SH-SY5Y (cell line): ENCODE measurements at regions not wholly inside any gene's neighbourhood (a gene's known extent, or its start where the extent isn't known, plus 50 kb on each side); places are given as distances from the start of the nearest gene placed in this dataset.

Source experiments
- GATA2 ChIP-seq: IDR thresholded peaks from 2 replicates; pipeline ENCODE4 v1.6.1; 2011; ENCODE audit warnings: mild to moderate bottlenecking, low read depth, low read length
- GATA3 ChIP-seq: IDR thresholded peaks from 2 replicates; pipeline ENCODE4 v1.6.1; 2011; ENCODE audit warnings: low read depth, mild to moderate bottlenecking, low read length, moderate library complexity

DNA sequence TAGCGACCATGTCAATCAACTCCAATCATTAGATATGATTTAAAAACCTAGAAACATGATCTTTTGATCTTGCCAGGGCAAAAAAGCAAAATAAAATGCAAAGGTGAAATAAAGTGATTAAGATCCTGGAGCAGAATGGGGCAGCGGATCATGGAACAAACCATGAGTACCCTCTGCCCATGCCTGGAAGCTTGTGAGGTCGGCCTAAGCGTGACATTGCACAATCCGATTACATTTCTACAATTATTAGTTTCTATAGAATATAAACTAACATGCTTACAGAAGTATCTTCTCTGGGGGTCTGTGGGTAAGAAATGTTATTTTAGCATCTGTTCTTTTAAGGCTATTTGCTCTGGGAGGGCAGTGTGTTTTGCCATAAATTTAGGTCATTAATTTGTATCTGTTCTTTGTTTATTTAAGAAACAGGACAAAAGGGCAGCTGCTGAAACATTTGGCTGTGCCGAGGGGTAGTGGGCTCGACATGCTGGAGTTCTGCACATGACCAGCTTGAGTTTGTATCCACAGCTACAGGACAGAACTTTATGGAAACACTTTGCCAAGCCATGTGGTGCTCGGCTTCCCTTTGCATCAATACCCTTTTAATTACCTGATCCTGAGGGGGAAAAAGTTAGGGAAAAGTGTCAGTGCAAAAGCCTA is 55.9 kb downstream of the ZBTB18 start:
- TF ChIP-seq GATA2 (no peak), GATA3 (no peak)

DNA sequence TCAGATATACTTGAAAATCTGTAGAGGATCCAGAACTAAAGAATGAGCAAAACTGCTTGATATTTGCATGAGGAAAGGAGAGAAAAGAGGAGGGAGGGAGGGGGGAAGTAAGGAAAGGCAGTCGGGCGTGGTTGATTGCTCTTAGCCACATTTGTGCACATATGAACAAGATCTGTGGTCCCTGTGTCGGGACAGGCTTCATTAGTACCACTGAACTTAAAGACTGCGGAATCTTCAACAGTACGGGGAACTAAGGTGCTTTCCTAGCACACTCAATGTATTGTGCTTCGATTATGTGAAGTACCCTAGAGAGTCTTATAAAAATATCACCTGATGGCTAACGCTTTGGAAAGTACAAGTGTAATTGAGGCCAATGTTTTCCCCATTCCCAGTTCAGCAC is 59.9 kb downstream of the ZBTB18 start:
- TF ChIP-seq GATA3 = no peak
- no peak for TF ChIP-seq GATA2

DNA sequence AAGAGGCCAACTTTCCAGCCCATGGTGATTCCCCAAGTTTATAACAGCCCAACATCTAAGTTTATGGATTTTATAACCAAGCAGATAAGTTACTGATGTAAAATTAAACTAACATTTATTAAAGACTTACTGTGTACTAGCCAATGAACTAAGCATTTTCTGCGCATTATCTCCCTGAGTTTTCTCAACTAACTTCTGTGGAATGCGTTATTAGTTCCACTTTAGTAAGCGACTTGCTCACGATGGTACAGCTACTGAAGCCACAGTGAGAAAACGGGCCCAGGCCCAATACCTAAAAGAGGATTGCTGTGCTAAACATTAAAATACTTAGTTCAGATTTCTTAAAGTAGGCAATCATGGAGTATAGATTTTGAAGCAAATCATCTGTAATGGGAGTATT is 61.0 kb downstream of the ZBTB18 start:
- TF ChIP-seq GATA3 (no peak), GATA2 (no peak)

DNA sequence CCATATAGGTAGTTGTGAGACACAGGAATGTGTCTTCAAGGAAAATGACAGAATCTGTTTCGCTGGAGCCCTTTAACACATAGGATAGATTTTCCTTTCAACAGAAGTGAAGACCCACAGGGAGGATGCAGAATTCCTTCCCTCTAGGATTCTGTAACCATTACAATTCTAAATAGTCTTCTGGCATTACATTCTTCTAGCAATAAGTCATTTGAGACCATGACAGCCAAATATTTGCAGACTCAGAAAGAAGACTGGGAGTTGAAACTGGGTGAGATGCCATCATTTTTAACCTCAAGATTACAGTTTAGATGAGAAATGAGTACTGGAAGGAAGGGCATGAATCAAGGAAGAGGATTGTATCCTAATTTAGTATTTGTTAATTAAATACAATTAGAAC is 61.6 kb downstream of the ZBTB18 start:
- TF ChIP-seq GATA3 = no peak
- TF ChIP-seq GATA2 = no peak

DNA sequence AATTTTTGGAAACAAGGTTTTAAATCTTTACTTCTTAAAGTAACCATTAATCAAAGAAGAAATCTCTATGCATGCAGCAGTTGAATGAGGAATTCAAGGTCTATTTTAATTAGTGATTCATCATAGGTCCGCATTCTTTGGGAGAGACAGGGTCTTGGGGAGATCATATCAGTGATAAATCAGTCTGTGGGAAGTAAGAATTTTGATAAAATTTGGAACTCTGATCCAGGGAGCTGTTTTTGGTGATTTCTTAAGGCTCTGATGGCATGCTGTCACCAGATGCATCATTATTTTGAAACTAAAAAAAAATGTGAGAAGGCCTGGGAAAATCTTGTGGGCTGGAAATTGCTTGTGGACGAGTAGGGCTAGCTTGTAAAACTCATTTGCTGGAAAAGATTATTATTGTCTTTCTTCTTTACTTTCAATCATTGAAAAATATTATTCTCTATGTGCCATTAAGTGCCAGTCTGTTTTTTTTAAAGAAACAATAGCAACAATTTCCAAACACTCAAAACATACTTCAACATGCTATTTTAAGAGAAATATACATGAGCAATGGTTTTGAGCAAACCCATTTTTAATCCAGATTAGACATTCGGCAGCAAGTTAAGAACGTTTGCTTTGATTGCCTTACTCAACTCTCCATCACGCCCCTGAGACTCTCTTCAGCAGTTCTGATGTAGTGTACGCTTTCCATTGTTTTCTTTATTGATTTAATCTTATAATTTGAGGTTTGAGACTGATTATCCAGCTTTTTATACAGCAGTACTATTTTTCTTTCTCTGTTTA is 62.6 kb downstream of the ZBTB18 start:
- TF ChIP-seq GATA3 (no peak), GATA2 (no peak)

DNA sequence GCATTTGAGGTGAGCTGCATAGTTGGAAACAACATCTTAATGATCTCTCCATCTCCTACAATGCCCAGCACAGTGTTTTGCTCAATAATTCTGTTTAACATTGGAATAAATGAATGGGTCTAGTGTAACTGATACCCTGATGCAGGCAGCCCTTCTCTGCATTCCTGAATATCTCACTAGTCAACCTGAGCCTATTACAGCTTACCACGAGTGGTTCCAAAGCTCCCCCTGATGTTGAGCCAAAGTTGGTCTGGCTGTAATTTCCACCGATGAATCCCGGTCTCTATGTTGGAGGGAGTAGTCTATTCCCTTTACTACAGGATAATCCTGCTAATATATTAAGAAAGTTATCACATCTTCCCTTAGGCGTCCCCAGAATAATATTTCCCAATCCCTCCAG is 63.8 kb downstream of the ZBTB18 start:
- TF ChIP-seq GATA2 = no peak
- no peak for TF ChIP-seq GATA3

DNA sequence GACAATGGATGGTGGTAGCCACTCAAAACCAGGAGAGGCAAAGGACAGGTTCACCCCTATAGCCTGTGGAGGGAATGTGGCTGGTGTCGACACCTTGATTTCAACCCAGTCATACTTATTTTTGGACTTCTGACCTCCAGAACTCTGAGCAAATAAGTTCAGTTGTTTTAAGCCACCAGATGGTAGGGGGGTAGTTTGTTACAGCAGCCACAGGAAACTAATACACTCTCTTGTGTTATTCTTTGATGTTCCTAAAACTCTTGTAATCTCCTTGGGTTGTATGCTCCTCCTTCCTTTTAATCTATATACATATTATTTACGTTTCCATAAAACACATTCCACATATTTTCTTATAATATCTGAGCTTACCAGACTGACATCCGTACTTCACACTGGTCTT is 65.9 kb downstream of the ZBTB18 start:
- TF ChIP-seq GATA2 = no peak
- TF ChIP-seq GATA3 = no peak

DNA sequence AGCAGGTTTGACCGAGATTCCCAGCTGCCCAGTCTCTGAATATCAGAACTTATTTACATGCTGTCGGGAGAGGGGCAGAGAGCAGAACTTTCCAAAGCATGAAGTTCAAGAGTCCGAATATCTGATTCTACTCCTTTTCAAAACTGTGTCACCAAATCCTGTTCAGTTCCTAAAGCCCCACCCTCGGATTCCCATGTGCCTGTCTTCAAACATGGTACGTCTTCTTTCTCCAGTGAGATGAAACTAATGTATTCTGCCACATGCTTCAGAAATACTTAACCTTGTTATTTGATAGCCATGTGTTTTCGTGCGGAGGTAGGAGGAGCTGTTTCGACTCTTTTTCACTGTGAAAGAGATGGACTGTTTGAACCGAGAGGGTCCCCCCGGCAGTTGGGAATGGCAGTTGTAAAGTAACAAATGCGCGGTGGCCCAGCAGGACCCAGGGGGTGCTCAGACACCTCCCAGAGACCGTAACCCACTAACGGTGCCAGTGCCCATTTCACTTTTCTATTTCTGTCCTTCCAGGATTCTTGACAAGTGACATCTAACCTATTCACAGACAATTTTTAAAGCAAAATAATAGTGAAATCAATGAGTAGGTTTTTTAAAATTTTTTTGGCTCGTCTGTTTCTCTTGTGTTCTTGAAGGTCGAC is 67.2 kb downstream of the ZBTB18 start:
- TF ChIP-seq GATA2 = peak; percentile 15; the same call in 1 of the 2 replicates
- no peak for TF ChIP-seq GATA3

DNA sequence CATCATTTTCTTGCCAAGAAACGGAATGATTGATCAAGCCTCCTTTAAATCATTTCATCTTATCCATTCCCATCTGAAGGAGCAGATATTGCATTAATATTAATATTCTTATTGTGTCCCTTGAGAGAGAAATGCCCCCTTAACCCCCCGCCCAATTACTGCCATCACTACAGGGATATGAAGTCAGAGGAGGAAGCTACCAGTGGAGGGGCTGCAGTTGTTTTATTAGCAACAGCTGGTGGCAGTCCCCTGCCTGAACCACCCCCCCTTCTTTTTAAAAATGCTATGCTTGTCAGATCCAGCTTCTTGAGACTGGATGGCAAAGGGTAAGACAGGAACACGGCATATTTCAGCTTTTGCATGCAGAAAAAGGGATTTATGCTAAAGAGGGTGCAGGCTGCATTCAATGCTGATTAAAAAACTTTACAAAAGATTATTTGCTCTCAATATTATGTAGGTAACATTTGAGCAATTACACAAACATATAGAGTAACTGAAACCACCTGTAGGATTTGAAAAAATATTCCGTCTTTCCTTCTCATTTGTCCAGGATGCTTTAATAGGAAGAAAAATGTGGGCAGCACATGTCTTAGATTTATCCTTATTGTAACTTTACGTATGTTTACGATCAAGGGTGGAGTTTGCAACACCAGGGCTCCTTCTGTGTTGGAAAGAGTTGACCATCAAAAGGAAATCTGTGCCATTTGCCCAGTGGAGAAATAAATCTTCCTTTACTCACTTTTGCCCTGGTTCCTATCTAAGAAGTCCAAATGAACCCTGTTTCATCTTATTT is 77.7 kb downstream of the ZBTB18 start:
- TF ChIP-seq GATA2 = no peak
- TF ChIP-seq GATA3 = no peak

DNA sequence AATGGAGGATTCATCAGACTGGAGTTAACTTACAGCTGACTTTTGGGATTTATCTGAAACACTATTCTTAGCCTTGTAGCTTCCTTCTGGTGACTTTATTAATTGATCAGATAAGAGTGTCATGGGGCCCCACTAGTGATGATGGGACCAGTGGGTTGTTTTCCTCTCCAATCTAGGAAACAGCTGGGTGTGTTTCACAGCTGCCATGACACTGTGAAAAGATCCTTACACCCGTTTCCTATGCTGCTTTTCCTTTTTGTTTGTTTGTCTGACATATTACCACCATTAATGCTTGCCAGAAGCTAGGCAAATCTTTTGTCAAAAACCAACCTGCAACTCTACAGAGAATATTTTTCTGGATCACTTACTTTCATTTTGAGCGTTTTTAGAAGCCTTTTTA is 86.2 kb downstream of the ZBTB18 start:
- TF ChIP-seq GATA2 (no peak), GATA3 (no peak)

DNA sequence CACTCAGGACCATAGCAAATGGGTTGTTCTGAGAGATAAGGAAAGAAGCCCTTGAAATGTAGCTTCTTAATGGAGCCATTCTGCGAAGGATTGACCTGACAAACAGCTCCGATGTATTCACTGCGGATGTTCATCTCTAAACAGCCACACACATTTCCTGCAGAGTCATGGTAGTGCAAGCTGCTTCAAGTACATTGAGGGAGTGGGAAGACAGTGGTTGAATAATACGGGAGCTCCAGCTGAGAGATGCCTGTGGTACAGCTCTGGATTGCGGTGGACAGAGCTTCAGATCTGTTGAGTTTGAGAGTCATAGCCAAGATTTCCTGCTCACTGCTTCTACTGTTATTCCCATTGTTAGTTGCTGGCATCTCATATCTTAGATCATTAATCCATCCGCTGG is 86.6 kb downstream of the ZBTB18 start:
- TF ChIP-seq GATA2 (no peak), GATA3 (no peak)

DNA sequence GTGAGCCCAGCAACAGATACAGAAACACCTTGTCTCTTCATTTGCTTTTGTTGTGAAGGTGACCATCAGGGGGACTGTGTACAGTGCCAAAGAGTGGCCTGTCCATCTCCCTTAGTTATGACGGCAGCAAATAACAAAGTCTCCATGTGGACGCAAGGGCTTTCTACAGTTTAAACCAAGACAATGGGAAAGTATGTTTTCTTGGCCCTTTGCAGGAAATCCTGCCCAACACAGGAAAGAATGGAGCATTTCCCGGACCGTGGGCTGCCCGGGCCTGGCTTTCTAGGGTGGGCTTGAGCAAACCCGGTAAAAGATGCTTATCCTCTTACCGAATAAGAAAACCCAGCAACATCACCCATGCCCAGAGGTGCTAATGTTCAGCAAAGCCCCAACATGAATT is 87.3 kb downstream of the ZBTB18 start:
- TF ChIP-seq GATA3 = no peak
- TF ChIP-seq GATA2 = no peak

DNA sequence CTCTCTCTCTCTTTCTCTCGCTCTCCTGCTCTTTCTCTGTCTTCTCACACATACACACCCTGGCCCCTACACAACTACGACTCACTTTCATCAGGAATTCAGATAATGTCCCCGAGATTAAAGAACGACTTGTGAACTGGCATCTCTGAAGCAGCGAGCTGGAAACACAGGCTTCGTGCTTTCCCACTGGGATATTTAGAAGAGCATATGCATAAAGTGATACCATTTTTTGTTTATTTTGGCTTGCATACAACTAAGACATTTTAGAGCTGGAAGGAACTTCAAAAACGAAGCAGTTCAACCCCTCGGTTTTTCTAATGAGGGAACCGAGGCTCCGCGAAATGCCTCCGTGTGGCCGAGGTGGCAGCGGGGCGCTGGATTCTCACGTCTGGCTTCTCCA is 88.6 kb downstream of the ZBTB18 start:
- no peak for TF ChIP-seq GATA2
- TF ChIP-seq GATA3 = no peak

DNA sequence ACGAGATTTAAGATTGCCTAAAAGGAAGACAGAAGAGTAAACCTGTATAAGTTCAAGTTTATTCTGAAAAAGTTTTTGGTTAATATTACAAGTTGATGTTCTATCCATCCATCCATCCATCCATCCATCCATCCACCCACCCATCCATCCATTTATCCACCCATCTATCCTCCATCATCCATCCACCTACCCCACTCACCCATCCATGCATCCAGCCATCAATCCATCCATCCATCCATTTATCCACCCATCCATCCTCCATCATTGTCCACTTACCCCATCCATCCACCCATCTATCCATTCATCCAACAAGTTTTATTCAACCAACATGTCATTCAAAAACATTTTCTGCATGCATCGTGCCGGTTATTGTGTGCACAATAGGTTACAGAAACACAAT is 89.3 kb downstream of the ZBTB18 start:
- no peak for TF ChIP-seq GATA2
- no peak for TF ChIP-seq GATA3
